ENCODE measurements at regions not wholly inside any gene's neighbourhood (a gene's known extent, or its start where the extent isn't known, plus 50 kb on each side); places are given as distances from the start of the nearest gene placed in this dataset.
"Not testable (repeated sequence)": the region's sequence is repeated elsewhere in the genome, so short reads cannot be mapped to it uniquely, and the experiment has no call there.

DNA sequence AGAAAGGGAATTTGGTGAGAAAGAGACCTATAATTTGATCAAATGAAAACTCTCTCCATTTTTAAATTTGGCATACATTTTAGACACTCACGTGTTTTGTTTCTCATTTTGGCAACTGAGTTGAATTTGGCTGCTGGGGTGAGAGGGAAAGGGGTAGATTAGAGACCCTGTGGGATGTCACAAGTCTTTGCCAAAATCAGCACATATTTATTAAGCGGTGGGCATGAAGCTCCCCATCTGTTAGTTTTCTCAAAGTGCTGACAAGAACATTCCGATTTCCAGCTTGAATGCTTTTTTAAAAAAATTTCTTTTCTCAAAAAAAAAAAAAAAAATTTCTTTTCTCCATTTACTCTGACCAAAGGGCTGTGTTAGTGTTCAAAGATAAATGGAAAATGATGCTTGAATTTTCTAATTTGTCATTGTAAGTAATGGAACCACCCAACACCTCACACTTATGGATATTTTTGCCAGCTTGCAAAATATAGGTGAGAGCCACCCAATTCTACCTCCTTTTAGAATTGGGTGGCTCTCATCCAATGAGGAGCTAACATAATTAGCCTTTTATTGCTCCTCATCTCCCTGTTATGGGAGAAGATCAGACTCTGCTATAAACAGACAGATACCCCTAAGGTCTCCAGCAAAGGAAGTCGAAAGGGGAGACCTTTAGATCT, 222.9 kb upstream of the FN1 start:
- no peak for DNase-seq (ENCODE audit: low read depth in 2 of 2)

DNA sequence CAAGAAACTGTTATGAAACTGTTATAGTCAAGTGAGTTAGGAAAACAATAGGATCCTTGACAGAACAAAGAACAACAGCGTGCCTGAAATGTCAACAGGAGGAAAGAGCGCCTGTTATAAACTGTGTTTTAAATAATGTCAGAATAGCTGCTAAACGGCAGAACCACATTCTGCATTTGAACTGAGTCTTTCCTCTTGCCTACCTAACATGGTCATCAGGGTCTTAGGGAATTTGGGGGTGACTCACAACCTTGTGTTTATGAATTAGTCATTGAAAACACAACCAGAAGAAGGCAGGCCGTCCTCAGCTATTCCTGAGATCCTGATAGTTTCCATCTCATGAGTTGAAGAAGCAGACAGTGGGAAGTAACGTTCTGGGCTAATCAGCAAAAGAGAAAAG, 222.0 kb upstream of the FN1 start:
- no peak for DNase-seq (ENCODE audit: low read depth in 2 of 2)

DNA sequence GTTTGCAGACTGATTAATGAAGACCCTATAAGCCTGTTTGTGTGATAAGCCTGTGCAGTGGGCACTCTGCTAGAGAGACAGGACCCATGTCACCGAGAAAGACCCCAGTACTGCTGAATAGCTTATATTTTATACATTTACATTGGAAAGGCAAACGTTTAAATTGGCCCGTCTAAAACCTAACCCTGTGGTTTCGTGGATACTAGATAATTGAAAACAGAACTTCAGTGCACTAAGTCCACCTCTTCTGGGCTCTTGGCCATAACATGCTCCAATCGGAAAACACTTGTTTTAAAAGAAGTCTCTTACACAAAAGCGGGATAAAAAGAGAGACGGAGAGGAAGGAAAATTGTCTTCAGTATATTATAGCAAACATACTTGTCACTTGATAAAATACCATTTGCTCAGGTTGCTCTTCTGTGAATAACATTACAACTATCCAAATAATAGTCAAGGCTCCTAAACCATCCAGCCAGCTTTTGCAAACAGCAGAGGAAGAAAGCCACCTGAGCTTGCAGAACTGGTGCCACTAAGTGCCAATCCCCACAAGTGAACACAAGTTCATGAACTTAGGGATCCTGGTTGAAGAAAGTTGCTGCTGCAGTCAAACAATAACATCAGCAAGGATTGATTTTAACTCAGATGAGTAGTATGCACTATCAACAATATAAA, 218.4 kb upstream of the FN1 start:
- DNase-seq (ENCODE audit: low read depth in 2 of 2), result no peak

DNA sequence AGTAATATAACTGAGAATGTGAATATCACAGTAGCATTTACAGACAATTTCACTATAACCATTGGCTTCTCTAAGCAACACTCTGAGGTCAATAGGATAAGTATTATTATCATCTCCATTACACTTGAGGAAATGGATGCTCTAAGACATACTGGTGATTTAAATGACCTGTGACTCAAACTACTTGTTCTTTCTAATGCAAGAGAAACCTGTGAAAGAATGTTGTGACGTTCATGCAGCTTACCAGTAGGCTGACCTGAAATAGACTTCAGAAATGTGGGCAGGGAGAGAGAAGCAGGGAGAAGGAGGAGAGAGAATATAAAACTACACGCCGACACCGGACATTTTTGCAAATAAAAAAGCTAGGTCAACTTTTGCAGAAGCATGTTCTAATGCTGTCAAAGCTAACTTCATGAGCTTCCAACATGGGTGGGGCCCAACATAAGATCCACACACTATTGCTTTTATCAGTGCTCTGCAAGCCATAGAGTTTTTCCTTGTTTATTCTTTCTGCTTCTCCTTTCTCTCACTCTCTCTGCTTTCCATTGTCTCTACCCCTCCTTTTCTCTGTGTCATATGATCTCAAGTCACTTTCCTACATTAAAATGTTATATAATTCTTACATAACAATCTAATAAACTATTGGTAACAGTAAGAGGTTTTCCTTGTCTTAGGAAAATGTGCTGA, 217.6 kb upstream of the FN1 start:
- DNase-seq (ENCODE audit: low read depth in 2 of 2), result no peak

DNA sequence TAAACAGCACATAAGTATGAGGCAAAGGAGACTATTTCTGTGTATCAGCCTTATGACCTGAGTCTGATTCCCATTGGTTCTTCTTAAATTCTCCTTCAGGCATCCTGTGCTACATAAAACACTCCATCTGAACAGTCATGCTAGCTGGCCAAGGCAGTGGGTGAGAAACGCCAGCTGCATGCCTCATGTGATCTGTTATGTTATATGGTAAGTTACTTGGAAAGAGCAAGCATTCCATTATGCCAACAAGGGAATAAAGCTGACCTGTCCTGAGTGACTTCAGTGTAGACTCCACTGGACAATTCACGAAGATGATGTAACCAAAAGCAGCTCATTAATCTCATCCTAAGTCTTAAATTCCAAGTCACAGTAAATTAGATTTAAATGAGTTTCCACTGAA, 216.5 kb upstream of the FN1 start:
- no peak for DNase-seq (ENCODE audit: low read depth in 2 of 2)

DNA sequence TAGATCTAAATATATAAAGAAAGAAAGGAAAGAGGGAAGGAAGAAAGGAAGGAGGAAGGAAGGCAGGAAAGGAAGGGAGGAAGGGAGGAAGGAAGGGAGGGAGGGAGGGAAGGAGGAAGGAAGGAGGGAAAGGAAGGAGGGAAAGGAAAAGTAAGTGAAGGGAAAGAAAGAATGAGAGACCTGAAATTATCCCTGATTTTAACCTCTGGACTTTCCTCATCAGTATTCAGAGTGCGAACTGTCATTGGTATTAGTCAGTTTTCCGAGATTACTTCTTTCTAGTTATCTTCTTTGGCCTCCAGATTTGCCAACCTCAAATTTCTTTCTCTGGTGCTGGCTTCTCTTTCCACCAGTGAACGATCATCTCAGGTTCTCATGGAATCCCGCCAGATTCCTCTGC, 215.5 kb upstream of the FN1 start:
- DNase-seq (ENCODE audit: low read depth in 2 of 2), result no peak

DNA sequence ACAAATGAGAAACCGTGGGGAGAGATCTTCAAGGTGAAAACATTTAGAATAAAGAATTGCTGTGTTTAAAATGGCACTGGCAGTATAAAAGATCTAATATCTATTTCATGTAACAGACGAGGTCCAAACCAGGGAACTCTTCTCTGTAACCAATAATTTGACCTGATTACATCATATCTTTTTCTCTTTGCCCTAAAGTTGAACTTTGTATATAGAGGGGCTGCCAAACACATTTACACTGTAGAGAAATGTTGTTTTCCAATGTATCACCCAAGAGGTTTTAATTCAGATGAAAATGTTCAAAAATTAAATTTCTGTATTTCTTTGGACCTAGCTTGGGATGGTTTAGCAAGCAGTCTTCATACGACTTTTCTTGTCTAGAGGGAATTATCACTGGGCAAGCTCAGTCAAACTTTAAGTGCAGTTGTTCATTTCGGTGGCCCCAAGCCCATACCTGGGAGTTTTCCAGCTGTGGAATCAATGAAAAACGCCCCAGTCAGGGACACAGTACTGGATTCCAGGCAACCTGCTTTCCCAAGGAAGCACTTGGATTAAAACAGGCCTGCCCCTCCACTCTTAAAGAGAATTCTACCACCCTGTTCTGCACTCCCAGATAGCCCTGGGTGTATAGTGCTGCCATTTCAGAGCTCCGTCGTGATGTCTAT, 208.5 kb upstream of the FN1 start:
- no peak for DNase-seq (ENCODE audit: low read depth in 2 of 2)

DNA sequence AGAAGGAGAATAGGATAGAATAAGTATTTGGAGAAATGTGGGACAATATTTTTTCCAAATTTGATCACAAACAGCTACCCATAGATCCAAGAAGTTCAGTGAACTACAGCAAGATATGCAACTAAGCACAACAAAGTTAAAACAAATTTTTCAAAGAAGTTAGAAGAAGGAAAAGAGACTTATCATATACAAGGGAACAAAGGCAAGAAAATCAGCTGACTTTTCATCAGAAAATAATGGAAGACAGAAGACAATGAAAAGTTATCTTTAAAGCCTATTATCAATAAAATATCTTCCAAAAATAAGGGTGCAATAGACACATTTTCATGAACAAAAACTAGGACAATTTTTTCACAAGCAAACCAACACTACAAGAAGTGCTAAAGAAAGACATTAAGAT, 202.8 kb upstream of the FN1 start:
- no peak for DNase-seq (ENCODE audit: low read depth in 2 of 2)

DNA sequence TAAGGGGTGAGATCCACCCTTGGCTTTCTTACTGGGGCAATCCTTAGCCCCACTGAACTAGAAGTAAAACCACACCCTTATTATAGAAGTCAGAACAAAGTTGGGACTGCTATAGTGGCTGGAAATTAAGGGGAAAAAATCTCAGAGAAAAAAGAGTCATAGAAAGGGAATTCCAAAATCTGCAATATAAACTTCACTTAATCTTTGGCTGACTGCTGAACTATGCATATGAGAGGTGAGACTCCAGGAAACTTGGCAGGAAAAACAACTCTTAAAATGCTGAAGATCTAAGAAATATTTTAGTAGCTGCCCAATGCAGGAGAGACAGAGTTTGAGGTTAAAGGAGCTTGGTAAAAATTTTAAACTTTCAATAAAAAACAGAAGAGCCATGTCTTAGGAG, 201.8 kb upstream of the FN1 start:
- DNase-seq (ENCODE audit: low read depth in 2 of 2), result no peak

DNA sequence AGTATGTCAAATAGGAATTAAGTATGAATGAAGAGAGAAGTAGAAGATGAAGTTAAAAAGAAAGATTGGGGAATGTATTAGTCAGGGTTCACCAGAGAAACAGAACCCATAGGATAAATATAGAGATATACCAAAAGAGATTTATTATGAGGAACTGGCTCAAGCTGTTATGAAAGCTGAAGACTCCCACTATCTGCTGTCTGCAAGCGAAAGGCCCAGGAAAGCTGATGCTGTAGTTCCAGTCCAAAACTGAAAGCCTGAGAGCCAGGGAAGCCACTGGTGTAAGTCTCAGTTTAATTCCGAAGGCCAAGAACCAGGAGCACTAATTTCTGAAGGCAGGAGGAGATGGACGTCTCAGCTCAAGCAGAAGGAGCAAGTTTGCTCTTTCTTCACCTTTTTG, 200.9 kb upstream of the FN1 start:
- DNase-seq (ENCODE audit: low read depth in 2 of 2), result no peak

DNA sequence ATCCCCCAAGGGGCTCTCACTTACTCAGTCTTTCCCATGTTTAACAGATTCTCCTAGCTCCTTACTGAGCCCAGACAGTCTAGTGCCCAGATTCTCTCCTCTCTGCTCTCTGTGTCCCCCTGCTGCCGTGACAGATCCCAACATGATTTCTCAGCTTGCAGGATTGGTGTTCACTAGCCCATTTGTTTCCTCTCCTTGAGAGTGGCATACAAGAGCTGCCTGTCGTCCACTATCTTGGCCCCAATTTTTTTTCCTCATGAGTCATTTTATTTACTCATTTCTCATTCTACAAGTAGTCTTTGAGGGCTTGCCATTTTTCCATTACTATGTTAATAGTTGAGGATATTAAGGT, 199.9 kb upstream of the FN1 start:
- no peak for DNase-seq (ENCODE audit: low read depth in 2 of 2)

DNA sequence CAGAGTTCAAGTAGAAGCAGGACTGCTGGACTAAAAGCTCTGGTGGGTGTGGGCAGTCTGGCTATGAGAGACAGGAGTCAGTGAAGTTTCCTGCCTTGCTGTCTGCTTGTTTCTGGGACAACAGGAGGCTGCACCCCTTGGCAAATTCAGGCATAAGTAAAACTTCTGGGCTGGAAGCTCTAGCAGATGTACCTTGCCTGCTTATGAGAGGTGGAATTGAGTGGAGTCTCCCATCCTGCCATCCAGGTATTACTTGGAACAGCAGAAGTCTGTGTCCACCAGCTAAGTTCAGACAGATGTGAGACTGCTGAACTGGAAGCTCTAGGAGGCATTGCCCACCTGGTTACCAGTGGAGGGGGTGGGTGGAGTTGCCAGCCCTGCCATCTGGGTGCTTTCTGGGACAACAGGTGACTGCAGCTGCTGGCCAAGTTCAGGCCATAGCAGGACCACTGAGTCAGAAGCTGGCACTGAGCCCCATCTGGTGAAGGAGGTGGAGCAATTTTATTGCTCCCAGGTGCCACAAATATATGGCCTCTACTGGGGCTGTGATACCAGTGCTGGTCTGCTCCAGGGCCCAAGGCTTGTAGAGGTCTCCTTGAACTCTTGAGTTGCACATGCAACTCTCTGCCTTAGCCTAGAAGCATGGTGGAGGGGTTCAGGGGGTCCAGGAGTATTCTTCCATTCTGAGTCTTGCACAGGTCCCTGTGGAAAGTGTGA, 199.4 kb upstream of the FN1 start:
- no peak for DNase-seq (ENCODE audit: low read depth in 2 of 2)

DNA sequence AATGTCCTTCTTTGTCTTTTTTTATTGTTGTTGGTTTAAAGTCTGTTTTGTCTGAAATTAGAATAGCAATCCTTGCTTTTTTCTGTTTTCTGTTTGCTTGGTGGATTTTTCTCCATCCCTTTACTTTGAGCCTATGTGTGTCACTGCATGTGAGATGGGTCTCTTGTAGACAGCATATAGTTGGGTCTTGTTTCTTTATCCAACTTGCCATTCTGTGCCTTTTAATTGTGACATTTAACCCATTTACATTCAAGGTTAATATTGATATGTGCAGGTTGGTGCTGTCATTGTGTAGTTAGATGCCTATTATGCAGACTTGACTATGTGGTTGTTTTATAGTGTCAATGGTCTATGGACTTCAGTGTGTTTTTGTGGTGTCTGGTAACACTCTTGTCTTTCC, 197.5 kb upstream of the FN1 start:
- no peak for DNase-seq (ENCODE audit: low read depth in 2 of 2)

DNA sequence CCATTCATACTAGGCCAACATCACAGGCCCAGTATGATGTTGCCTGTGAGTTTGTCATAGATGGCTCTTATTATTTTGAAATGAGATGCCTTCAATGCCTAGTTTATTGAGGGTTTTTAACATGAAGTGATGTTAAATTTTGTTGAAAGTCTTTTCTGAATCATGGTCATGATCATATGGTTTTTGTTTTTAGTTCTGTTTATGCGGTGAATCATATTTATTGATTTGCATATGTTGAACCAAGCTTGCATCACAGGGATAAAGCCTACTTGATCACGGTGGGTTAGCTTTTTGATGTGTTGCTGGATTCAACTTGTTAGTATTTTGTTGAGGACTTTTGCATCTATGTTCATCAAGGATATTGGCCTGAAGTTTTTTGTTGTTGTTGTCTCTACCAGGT, 195.8 kb upstream of the FN1 start:
- no peak for DNase-seq (ENCODE audit: low read depth in 2 of 2)

DNA sequence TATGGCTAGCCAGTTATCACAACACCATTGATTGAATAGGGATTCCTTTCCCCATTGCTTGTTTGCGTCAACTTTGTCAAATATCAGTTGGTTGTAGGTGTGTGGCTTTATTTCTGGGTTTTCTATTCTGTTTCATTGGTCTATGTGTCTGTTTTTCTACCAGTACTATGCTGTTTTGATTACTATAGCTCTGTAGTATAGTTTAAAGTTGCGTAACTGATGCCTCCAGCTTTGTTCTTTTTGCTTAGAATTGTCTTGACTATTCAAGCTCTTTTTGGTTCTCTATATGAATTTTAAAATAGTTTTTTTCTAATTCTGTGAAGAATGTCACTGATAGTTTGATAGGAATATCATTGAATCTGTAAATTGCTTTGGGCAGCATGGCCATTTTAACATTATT, 194.9 kb upstream of the FN1 start:
- not testable (repeated sequence) for DNase-seq (ENCODE audit: low read depth in 2 of 2)

DNA sequence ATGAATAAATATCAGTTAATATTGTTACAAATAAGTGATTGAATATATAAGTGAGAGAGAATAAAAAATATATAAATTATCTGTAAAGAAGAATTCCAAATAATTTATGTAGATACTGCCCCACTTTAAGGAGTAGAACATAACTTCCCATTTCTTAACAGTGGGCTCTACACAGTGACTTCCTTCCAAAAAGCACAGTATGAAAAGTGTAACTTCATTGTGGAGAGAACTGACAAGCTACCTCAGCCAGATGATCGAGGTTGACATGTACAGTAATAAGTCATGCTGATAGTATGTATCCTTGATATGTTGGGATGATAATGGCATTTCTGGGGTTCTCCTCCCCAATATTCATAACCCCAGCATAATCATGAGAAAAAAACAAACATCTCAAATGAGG, 191.9 kb upstream of the FN1 start:
- DNase-seq (ENCODE audit: low read depth in 2 of 2), result no peak

DNA sequence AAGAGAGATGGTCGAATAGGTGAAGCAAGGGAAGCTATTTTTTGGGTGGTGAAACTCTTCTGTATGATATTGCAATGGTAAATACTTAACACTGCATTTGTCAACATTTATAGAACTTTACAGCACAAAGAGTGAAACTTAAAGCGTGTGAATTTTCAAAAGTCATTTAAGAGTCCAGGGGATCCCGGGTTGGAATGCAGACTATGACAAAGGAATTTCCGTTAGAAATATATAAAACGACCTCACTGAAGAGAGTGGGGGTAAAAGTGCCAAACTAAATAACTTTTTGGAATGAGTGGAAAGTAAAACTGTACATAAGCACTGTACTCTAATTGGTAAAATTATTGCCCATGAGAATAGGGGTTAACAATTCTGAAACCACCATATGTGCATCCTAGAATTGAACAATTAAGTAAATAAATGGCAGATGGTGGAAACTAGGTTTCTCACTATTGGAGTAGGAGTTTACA, 191.0 kb upstream of the FN1 start:
- DNase-seq (ENCODE audit: low read depth in 2 of 2), result no peak

DNA sequence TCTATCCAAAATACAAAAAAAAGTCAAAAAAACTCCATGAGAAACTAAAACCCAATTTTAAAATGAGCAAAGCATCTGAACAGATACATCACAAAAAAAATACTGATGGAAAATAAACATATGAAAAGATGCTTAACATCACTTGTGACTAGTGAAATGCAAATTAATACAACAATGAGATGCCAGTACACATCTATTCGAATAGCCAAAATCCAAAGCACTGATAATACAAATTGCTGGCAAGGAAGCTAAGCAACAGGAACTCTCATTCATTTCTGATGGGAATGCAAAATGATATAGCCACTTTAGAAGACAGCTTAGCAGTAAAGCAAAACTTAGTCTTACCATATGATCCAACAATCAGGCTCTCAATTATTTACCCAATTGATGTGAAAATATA, 190.2 kb upstream of the FN1 start:
- no peak for DNase-seq (ENCODE audit: low read depth in 2 of 2)

DNA sequence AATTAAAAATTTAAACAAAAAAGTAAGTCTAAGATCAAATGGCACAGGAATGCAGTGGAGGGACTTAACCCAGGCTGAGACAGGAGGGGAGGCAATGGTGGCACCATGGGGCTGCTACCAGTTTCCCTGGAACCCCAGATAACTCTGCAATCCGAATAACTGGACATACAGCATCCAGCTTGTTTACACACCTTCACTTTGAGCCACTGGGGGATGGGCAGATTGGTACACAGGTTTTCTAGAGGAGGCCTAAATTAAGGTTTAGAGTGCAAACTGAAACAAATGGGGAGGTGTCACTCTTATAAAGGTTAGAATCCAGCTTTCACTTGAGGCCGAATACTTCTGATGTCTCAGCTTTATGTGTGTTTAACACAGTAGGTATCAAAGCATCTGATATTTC, 189.3 kb upstream of the FN1 start:
- DNase-seq (ENCODE audit: low read depth in 2 of 2), result no peak

DNA sequence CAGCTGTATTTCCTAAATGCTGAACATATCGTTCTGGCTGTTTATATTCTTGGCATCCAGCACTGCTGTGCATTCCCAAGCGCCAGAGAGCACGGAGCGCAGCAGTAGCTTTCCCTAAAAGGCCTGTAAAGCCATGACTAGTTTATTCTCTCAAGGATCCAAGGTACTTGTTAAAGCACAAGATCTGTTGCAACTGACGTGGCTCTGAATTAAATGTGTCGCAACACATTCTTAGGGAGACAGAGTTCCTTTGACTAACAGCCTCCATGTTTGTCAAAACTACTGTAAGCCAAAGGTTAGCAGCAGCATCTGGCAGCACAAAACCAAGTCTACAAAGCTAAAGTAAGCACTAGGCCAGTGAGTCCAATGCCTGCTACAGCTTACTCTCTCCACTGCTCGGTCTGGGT, 188.6 kb upstream of the FN1 start:
- DNase-seq (ENCODE audit: low read depth in 2 of 2), result no peak

DNA sequence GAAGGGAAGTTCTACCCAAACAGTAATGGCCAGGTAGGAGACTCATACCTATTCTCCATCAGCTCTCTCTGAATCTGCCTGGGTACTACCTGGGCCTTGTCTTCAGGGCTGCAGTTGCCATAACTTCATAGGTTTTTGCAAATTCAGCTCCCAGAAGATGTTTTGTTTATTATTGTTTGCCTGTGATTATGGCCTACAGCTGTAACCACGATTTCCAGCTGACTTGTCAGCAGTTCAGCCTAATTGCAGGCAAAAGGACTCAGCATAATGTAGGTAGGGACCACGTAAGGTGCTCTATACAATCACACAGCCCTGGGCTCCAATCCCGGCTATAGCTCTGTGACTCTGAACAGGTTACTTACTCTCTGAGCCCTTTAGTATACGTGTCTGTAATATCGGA, 187.0 kb upstream of the FN1 start:
- no peak for DNase-seq (ENCODE audit: low read depth in 2 of 2)

DNA sequence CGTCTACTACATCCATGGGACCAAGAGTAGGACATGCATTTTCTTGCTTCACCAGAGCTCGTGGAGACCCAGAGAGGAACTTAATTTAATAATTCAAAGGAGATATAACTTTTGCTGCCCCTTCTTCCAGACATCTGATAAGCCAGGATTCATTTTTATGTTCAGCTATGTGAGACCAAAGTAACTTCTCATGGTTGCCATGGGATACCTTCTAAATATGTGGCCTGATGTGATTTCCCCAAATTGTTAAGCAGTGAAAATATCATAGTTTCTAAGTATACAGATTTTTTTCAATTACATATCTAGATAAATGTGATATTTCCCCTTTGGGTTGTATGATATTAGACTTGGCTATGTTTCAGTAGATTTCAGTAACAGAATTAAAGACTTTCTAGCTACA, 185.5 kb upstream of the FN1 start:
- DNase-seq (ENCODE audit: low read depth in 2 of 2), result no peak

Data from stimulated activated CD8-positive, alpha-beta memory T cell treated with anti-CD3 and anti-CD28 coated beads, Interleukin-2, amount 100 ng/mL, for 1 hour (primary cell).